ENCODE measurements at regions not wholly inside any gene's neighbourhood (a gene's known extent, or its start where the extent isn't known, plus 50 kb on each side); places are given as distances from the start of the nearest gene placed in this dataset.

GRCh38 chr12:19988948-19989347 is 379.4 kb upstream of the PDE3A start:
- H3K27ac ChIP-seq (ENCODE audit: extremely low read depth, low read depth, low read length): no peak overlapping the region
- no peak for FAIRE-seq
- CTCF ChIA-PET (ENCODE audit: low intra/inter-chr PET ratio): no interaction called here

GRCh38 chr12:19991146-19991545 is 377.2 kb upstream of the PDE3A start:
- POLR2A ChIA-PET: no interaction called here
- no TSS peak for BruUV-seq (replicated peaks)
- no peak overlapping the region for H3K9ac ChIP-seq (ENCODE audit: insufficient read depth in 1 of 2, low read depth in 2 of 2, low read length in 2 of 2)
- in situ Hi-C loops (cut with MboI) (no loop called here), intact Hi-C loops (cut with micrococcal nuclease) (no loop called here)
- H3K79me2 ChIP-seq (ENCODE audit: control insufficient read depth, insufficient read depth, low read length): no peaks in the 10 kb centered on the region
- ATAC-seq (no peak), FAIRE-seq (no peak), DNase-seq (ENCODE audit: extremely low read depth in 1 of 4, low spot score in 3 of 4) (no peak)
- no peaks in the 10 kb centered on the region for H3K9me3 ChIP-seq (replicated peaks; ENCODE audit: control insufficient read depth, insufficient read depth, low read depth, low read length)
- no peak overlapping the region for H3K4me2 ChIP-seq (ENCODE audit: insufficient read depth, low read length)
- no peaks in the 10 kb centered on the region for H3K36me3 ChIP-seq (ENCODE audit: control insufficient read depth, insufficient read depth, low read length)
- H3K4me3 ChIP-seq: no peak overlapping the region
- no peaks in the 10 kb centered on the region for H3K27me3 ChIP-seq (ENCODE audit: control insufficient read depth in 2 of 2, insufficient read depth in 2 of 2, low read length in 2 of 2)
- WGBS (ENCODE audit: insufficient coverage, low coverage, missing lambda C conversion rate): 0% methylated on average over 3 of the region's 3 CpGs
- H4K20me1 ChIP-seq (replicated peaks; ENCODE audit: control insufficient read depth, insufficient read depth, low read length): no peaks in the 10 kb centered on the region
- no peak overlapping the region for H3K27ac ChIP-seq (ENCODE audit: extremely low read depth, low read depth, low read length)
- no peak overlapping the region for H2AFZ ChIP-seq (ENCODE audit: low read depth, low read length)
- H3K9me1 ChIP-seq (ENCODE audit: control insufficient read depth, insufficient read depth, low read length): no peaks in the 10 kb centered on the region
- CTCF ChIA-PET (ENCODE audit: low intra/inter-chr PET ratio): no interaction called here
- no peaks in the 10 kb centered on the region for H3K4me1 ChIP-seq (replicated peaks in 1 of 2; ENCODE audit: control insufficient read depth in 2 of 2, insufficient read depth in 2 of 2, low read length in 2 of 2)
- TF ChIP-seq SIRT6 (IDR thresholded peaks at IDR 0.05; ENCODE audit: low read depth, low read length): no peak
- no peak for TF ChIP-seq SP1 (CRISPR knock-in tag; IDR thresholded peaks at IDR 0.05)
- TF ChIP-seq CREBBP (IDR thresholded peaks at IDR 0.05; ENCODE audit: low read depth, low read length): no peak

More at GRCh38 chr12:19988948-19989347, 379.4 kb upstream of the PDE3A start:
- 0% methylated on average over 1 of the region's 1 CpG for WGBS (ENCODE audit: insufficient coverage, low coverage, missing lambda C conversion rate)
- Histone ChIP-seq H3K4me3 (no peak overlapping the region), H4K20me1 (replicated peaks; ENCODE audit: control insufficient read depth, insufficient read depth, low read length) (no peaks in the 10 kb centered on the region), H3K79me2 (ENCODE audit: control insufficient read depth, insufficient read depth, low read length) (no peaks in the 10 kb centered on the region), H3K9ac (ENCODE audit: insufficient read depth in 1 of 2, low read depth in 2 of 2, low read length in 2 of 2) (no peak overlapping the region), H3K36me3 (ENCODE audit: control insufficient read depth, insufficient read depth, low read length) (no peaks in the 10 kb centered on the region), H3K9me3 (replicated peaks; ENCODE audit: control insufficient read depth, insufficient read depth, low read depth, low read length) (no peaks in the 10 kb centered on the region; the same call in 1 of the 2 replicates), H3K27me3 (ENCODE audit: control insufficient read depth in 2 of 2, insufficient read depth in 2 of 2, low read length in 2 of 2) (no peaks in the 10 kb centered on the region), H3K9me1 (ENCODE audit: control insufficient read depth, insufficient read depth, low read length) (no peaks in the 10 kb centered on the region), H2AFZ (ENCODE audit: low read depth, low read length) (no peak overlapping the region), H3K4me2 (ENCODE audit: insufficient read depth, low read length) (no peak overlapping the region), H3K4me1 (replicated peaks in 1 of 2; ENCODE audit: control insufficient read depth in 2 of 2, insufficient read depth in 2 of 2, low read length in 2 of 2) (no peaks in the 10 kb centered on the region)
- TF ChIP-seq ZNF589 (CRISPR knock-in tag; IDR thresholded peaks at IDR 0.05; ENCODE audit: low read depth) (no peak), TOE1 (IDR thresholded peaks at IDR 0.05; ENCODE audit: borderline replicate concordance) (no peak), TOE1 (CRISPR knock-in tag; IDR thresholded peaks at IDR 0.05; ENCODE audit: borderline replicate concordance, low read depth) (no peak), ZNF695 (CRISPR knock-in tag; IDR thresholded peaks at IDR 0.05) (no peak), MEF2A (IDR thresholded peaks at IDR 0.05; ENCODE audit: control insufficient read depth, low read depth, low read length) (no peak), SP1 (CRISPR knock-in tag; IDR thresholded peaks at IDR 0.05) (no peak)
- TF ChIP-seq, protein P1, sequence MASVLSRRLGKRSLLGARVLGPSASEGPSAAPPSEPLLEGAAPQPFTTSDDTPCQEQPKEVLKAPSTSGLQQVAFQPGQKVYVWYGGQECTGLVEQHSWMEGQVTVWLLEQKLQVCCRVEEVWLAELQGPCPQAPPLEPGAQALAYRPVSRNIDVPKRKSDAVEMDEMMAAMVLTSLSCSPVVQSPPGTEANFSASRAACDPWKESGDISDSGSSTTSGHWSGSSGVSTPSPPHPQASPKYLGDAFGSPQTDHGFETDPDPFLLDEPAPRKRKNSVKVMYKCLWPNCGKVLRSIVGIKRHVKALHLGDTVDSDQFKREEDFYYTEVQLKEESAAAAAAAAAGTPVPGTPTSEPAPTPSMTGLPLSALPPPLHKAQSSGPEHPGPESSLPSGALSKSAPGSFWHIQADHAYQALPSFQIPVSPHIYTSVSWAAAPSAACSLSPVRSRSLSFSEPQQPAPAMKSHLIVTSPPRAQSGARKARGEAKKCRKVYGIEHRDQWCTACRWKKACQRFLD (CRISPR knock-in tag; IDR thresholded peaks at IDR 0.05): no peak
- POLR2A ChIA-PET: no interaction called here
- ATAC-seq: no peak
- DNase-seq (ENCODE audit: extremely low read depth in 1 of 4, low spot score in 3 of 4): no peak
- intact Hi-C loops (cut with micrococcal nuclease): no loop called here
- no TSS peak for BruUV-seq (replicated peaks)
- in situ Hi-C loops (cut with MboI): no loop called here

Measured in K562 (cell line).